Neuronal stem cell (in vitro differentiated cells): ENCODE measurements at regions not wholly inside any gene's neighbourhood (a gene's known extent, or its start where the extent isn't known, plus 50 kb on each side); places are given as distances from the start of the nearest gene placed in this dataset.

Experiments
- DNase-seq: peaks from one replicate; pipeline ENCODE4 v3.0.0-alpha.2; 2013; ENCODE audit warnings: low spot score
- H2AFZ ChIP-seq: one replicate; pipeline ENCODE4 v1.6.1; 2013; ENCODE audit warnings: mild to moderate bottlenecking, low read length, inconsistent platforms
- H2AK5ac ChIP-seq: 2 replicates; pipeline ENCODE4 v1.6.1; 2013; ENCODE audit warnings: low read depth, mild to moderate bottlenecking, inconsistent platforms, low read length, moderate library complexity, mixed read lengths
- H2BK120ac ChIP-seq: 2 replicates; pipeline ENCODE4 v1.6.1; 2013; ENCODE audit warnings: low read depth, mild to moderate bottlenecking, inconsistent platforms, low read length, moderate library complexity, mixed read lengths
- H2BK12ac ChIP-seq: one replicate; pipeline ENCODE4 v1.6.1; 2013; ENCODE audit warnings: low read length, inconsistent platforms
- H2BK15ac ChIP-seq: 2 replicates; pipeline ENCODE4 v1.6.1; 2013; ENCODE audit warnings: mild to moderate bottlenecking, low read length, inconsistent platforms, mixed read lengths
- H2BK5ac ChIP-seq: one replicate; pipeline ENCODE4 v1.6.1; 2013; ENCODE audit warnings: inconsistent platforms, mild to moderate bottlenecking, low read length, moderate library complexity
- H3K14ac ChIP-seq: one replicate; pipeline ENCODE4 v1.6.1; 2013; ENCODE audit warnings: low read length, inconsistent platforms
- H3K18ac ChIP-seq: 2 replicates; pipeline ENCODE4 v1.6.1; 2013; ENCODE audit warnings: low read length, inconsistent platforms
- H3K23ac ChIP-seq: 2 replicates; pipeline ENCODE4 v1.6.1; 2013; ENCODE audit warnings: low read depth, mild to moderate bottlenecking, mixed read lengths, low read length, inconsistent platforms; ENCODE audit not compliant: poor library complexity
- H3K27ac ChIP-seq: replicated peaks from 3 replicates; pipeline ENCODE4 v1.5.1; 2013; ENCODE audit warnings: low read length, inconsistent platforms
- H3K27me3 ChIP-seq, 3 experiments: 2 replicates each; pipeline ENCODE4 v1.6.1; 2013; ENCODE audit warnings: low read length in 3 of 3, mild to moderate bottlenecking in 2 of 3, inconsistent platforms in 1 of 3, low read depth in 1 of 3, mixed read lengths in 1 of 3, moderate library complexity in 1 of 3; ENCODE audit not compliant: control insufficient read depth in 3 of 3, insufficient read depth in 3 of 3
- H3K36me3 ChIP-seq, 2 donors: replicated peaks in 1 of 2; 2 replicates each; pipeline ENCODE4 v1.6.1; 2013; ENCODE audit warnings: low read length in 2 of 2; ENCODE audit not compliant: control insufficient read depth in 2 of 2, insufficient read depth in 2 of 2
- H3K4ac ChIP-seq: 2 replicates; pipeline ENCODE4 v1.6.1; 2013; ENCODE audit warnings: inconsistent platforms, mild to moderate bottlenecking, low read length, moderate library complexity
- H3K4me1 ChIP-seq, 2 donors: 1 replicate in 1 of 2; 2 replicates in 1 of 2; pipeline ENCODE4 v1.6.1; 2013; ENCODE audit warnings: low read length in 2 of 2, low read depth in 1 of 2; ENCODE audit not compliant: control insufficient read depth in 2 of 2, insufficient read depth in 1 of 2
- H3K4me2 ChIP-seq: one replicate; pipeline ENCODE4 v1.6.1; 2013; ENCODE audit warnings: mild to moderate bottlenecking, low read length, inconsistent platforms; ENCODE audit not compliant: insufficient read depth, poor library complexity, severe bottlenecking
- H3K4me3 ChIP-seq, 2 donors: 2 replicates each; pipeline ENCODE4 v1.5.1; 2013; ENCODE audit warnings: low read length in 2 of 2, mild to moderate bottlenecking in 2 of 2, inconsistent platforms in 1 of 2, moderate library complexity in 1 of 2
- H3K79me1 ChIP-seq: one replicate; pipeline ENCODE4 v1.6.1; 2013; ENCODE audit warnings: low read depth, mild to moderate bottlenecking, inconsistent platforms, low read length, moderate library complexity
- H3K9ac ChIP-seq: one replicate; pipeline ENCODE4 v1.6.1; 2013; ENCODE audit warnings: mild to moderate bottlenecking, low read depth, low read length, inconsistent platforms; ENCODE audit not compliant: poor library complexity
- H3K9me3 ChIP-seq, 2 donors: replicated peaks in 1 of 2; 2 replicates each; pipeline versions ENCODE3 to v1.6.1; 2013; ENCODE audit warnings: low read length in 2 of 2, mild to moderate bottlenecking in 2 of 2, inconsistent platforms in 1 of 2, low read depth in 1 of 2, mixed read lengths in 1 of 2, moderate library complexity in 1 of 2; ENCODE audit not compliant: control insufficient read depth in 2 of 2, insufficient read depth in 1 of 2
- H4K8ac ChIP-seq: one replicate; pipeline ENCODE4 v1.6.1; 2013; ENCODE audit warnings: low read depth, mild to moderate bottlenecking, inconsistent platforms, low read length, moderate library complexity
- H4K91ac ChIP-seq: one replicate; pipeline ENCODE4 v1.6.1; 2013; ENCODE audit warnings: low read length, low read depth, mild to moderate bottlenecking, inconsistent platforms; ENCODE audit not compliant: poor library complexity
- WGBS, 2 donors: extraction: QIAGEN DNeasy Blood & Tissue Kit; methylation state at CpG; one replicate each; pipeline ENCODE4 v1.1.7; 2013; ENCODE audit warnings: missing lambda C conversion rate in 2 of 2, mixed read lengths in 1 of 2; ENCODE audit not compliant: insufficient read length in 2 of 2, insufficient replicate concordance in 1 of 2; ENCODE audit errors: extremely low coverage in 2 of 2; 5-methylcytosine and 5-hydroxymethylcytosine counted together

- no peak overlapping the region for H3K14ac ChIP-seq
- H3K4ac ChIP-seq = no peak overlapping the region
- no peak overlapping the region for H3K4me2 ChIP-seq
- H3K9me3 ChIP-seq = no peaks in the 10 kb centered on the region
- no peak overlapping the region for H2BK12ac ChIP-seq
- H4K91ac ChIP-seq = no peak overlapping the region
- H3K9ac ChIP-seq = no peak overlapping the region
- no CpG with 5 or more reads among the region's 2 CpGs for whole genome bisulfite sequencing, 2 donors
- H4K8ac ChIP-seq = no peak overlapping the region
- H3K27ac ChIP-seq = no peak overlapping the region
- no peak overlapping the region for H3K23ac ChIP-seq
- no peak overlapping the region for H2BK5ac ChIP-seq
- no peak overlapping the region for H2AK5ac ChIP-seq
- no peaks in the 10 kb centered on the region for H3K4me1 ChIP-seq
- H2BK120ac ChIP-seq = no peak overlapping the region
- no peak overlapping the region for H3K4me3 ChIP-seq
- no peaks in the 10 kb centered on the region for H3K36me3 ChIP-seq
- no peak overlapping the region for H2AFZ ChIP-seq
- no peak overlapping the region for H2BK15ac ChIP-seq
- no peak overlapping the region for H3K18ac ChIP-seq
- H3K79me1 ChIP-seq = no peaks in the 10 kb centered on the region
- DNase-seq = no peak
- no peaks in the 10 kb centered on the region for H3K27me3 ChIP-seq
Observed at GRCh38 chr1:163531345-163531744, 209.6 kb downstream of the NUF2 start.

- H2BK5ac ChIP-seq = no peak overlapping the region
- no peak overlapping the region for H2BK120ac ChIP-seq
- H3K4me2 ChIP-seq = no peak overlapping the region
- no peak overlapping the region for H3K4ac ChIP-seq
- no peak overlapping the region for H3K4me3 ChIP-seq
- no peak overlapping the region for H3K9ac ChIP-seq
- H3K14ac ChIP-seq = no peak overlapping the region
- H3K36me3 ChIP-seq = no peaks in the 10 kb centered on the region
- H2AK5ac ChIP-seq = no peak overlapping the region
- WGBS, 2 donors = no CpG with 5 or more reads among the region's 5 CpGs
- no peaks in the 10 kb centered on the region for H3K27me3 ChIP-seq
- no peak overlapping the region for H4K91ac ChIP-seq
- no peak for DNase-seq
- H2BK15ac ChIP-seq = no peak overlapping the region
- H2AFZ ChIP-seq = no peak overlapping the region
- H3K27ac ChIP-seq = no peak overlapping the region
- H3K23ac ChIP-seq = no peak overlapping the region
- no peak overlapping the region for H2BK12ac ChIP-seq
- no peaks in the 10 kb centered on the region for H3K79me1 ChIP-seq
- H3K18ac ChIP-seq = no peak overlapping the region
- no peaks in the 10 kb centered on the region for H3K9me3 ChIP-seq
- no peak overlapping the region for H4K8ac ChIP-seq
- H3K4me1 ChIP-seq = no peaks in the 10 kb centered on the region
Observed at GRCh38 chr1:163535401-163535800, 213.6 kb downstream of the NUF2 start.

- Histone ChIP-seq H2BK12ac (no peak overlapping the region), H2BK120ac (no peak overlapping the region), H3K79me1 (no peaks in the 10 kb centered on the region), H3K9me3 (no peaks in the 10 kb centered on the region), H3K27ac (no peak overlapping the region), H3K4me1 (no peaks in the 10 kb centered on the region), H3K36me3 (no peaks in the 10 kb centered on the region), H2AFZ (no peak overlapping the region), H3K14ac (no peak overlapping the region), H3K4me3 (no peak overlapping the region), H3K9ac (no peak overlapping the region), H4K8ac (no peak overlapping the region), H2BK5ac (no peak overlapping the region), H3K23ac (no peak overlapping the region), H3K4ac (no peak overlapping the region), H3K4me2 (no peak overlapping the region), H2AK5ac (no peak overlapping the region), H4K91ac (no peak overlapping the region), H3K27me3 (no peaks in the 10 kb centered on the region), H2BK15ac (no peak overlapping the region), H3K18ac (no peak overlapping the region)
- no CpG with 5 or more reads among the region's 3 CpGs for WGBS, 2 donors
- no peak for DNase-seq
Observed at GRCh38 chr1:163535807-163536206, 214.1 kb downstream of the NUF2 start.

GRCh38 chr1:163537809-163538208, 216.1 kb downstream of the NUF2 start:
- no peak overlapping the region for H3K4me2 ChIP-seq
- H3K27ac ChIP-seq = no peak overlapping the region
- no peak overlapping the region for H2BK120ac ChIP-seq
- no peak overlapping the region for H3K4me3 ChIP-seq
- no peaks in the 10 kb centered on the region for H3K9me3 ChIP-seq
- H4K8ac ChIP-seq = no peak overlapping the region
- H3K18ac ChIP-seq = no peak overlapping the region
- no peaks in the 10 kb centered on the region for H3K36me3 ChIP-seq
- no peaks in the 10 kb centered on the region for H3K79me1 ChIP-seq
- no peak overlapping the region for H3K14ac ChIP-seq
- H3K23ac ChIP-seq = no peak overlapping the region
- no peak overlapping the region for H2AK5ac ChIP-seq
- H3K4ac ChIP-seq = no peak overlapping the region
- no peak overlapping the region for H2BK15ac ChIP-seq
- H4K91ac ChIP-seq = no peak overlapping the region
- no peaks in the 10 kb centered on the region for H3K4me1 ChIP-seq
- WGBS, 2 donors = no CpG with 5 or more reads among the region's 1 CpG
- DNase-seq = no peak
- no peaks in the 10 kb centered on the region for H3K27me3 ChIP-seq
- H2BK5ac ChIP-seq = no peak overlapping the region
- H2BK12ac ChIP-seq = no peak overlapping the region
- H3K9ac ChIP-seq = no peak overlapping the region
- H2AFZ ChIP-seq = no peak overlapping the region
